Prostate gland (tissue), 2 donors: ENCODE measurements at regions not wholly inside any gene's neighbourhood (a gene's known extent, or its start where the extent isn't known, plus 50 kb on each side); places are given as distances from the start of the nearest gene placed in this dataset.

Source experiments
- POLR2AphosphoS5 ChIP-seq: sonication (generic); formaldehyde crosslinking; IDR thresholded peaks from one replicate; pipeline ENCODE4 v1.6.1; 2017; ENCODE audit warnings: antibody characterized with exemption
- TF ChIP-seq, protein P1 (sequence below), 4 experiments: fragments of 200-600 bp in 2 of 4; fragments of 450-650 bp in 2 of 4; sonication (generic) in 2 of 4; IDR thresholded peaks; 1 replicate in 3 of 4; 2 replicates in 1 of 4; pipeline ENCODE4 v1.5.1; 2016 to 2019; ENCODE audit warnings: antibody characterized with exemption in 4 of 4, mild to moderate bottlenecking in 2 of 4, moderate library complexity in 2 of 4

DNA sequence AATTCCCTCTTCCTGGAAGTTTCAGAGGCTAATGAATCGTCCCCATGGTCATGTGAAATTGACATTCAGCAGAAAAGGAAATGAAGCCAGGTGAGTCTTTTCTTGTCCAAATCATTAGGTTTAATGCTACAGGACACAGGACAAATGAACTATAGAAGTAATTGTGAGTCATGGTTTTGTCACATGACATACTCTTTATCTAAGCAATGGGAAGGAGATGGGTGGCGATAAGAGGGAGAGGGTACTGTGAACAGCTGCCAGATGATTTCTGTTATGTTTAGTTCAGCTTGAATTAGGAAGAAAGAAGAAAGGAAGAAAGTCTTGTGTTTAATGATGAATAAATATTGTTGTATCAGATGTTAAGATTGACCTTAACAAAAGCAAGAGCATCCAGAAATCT, 515.4 kb upstream of the ZNF717 start:
- TF ChIP-seq, protein P1, sequence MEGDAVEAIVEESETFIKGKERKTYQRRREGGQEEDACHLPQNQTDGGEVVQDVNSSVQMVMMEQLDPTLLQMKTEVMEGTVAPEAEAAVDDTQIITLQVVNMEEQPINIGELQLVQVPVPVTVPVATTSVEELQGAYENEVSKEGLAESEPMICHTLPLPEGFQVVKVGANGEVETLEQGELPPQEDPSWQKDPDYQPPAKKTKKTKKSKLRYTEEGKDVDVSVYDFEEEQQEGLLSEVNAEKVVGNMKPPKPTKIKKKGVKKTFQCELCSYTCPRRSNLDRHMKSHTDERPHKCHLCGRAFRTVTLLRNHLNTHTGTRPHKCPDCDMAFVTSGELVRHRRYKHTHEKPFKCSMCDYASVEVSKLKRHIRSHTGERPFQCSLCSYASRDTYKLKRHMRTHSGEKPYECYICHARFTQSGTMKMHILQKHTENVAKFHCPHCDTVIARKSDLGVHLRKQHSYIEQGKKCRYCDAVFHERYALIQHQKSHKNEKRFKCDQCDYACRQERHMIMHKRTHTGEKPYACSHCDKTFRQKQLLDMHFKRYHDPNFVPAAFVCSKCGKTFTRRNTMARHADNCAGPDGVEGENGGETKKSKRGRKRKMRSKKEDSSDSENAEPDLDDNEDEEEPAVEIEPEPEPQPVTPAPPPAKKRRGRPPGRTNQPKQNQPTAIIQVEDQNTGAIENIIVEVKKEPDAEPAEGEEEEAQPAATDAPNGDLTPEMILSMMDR (IDR thresholded peaks at IDR 0.05), result no peak
- no peak for TF ChIP-seq POLR2AphosphoS5
